GM12878 (cell line): ENCODE measurements at regions not wholly inside any gene's neighbourhood (a gene's known extent, or its start where the extent isn't known, plus 50 kb on each side); places are given as distances from the start of the nearest gene placed in this dataset.
A peak's percentile ranks its signal among the peaks of the same experiment; 100 is the strongest.

ENCODE experiments used
- ATAC-seq: fragments of 200-7000 bp; cut with Tn5 transposase; 3 replicates; pipeline ENCODE4 v1.9.1; 2020; ENCODE audit warnings: mild to moderate bottlenecking, moderate library complexity
- BruUV-seq: library from RNA; stranded (reverse); fragments of 400-500 nt; replicated peaks from 2 replicates; lab custom pipeline; 2021; lab: Mats Ljungman, UMichigan
- CTCF ChIA-PET: fragments of 300-600 bp; sonication (Branson Sonifier 250); formaldehyde crosslinking; extraction: SDS; loops from one replicate; lab custom pipeline; 2021; ENCODE audit warnings: inconsistent platforms; lab: Yijun Ruan, JAX
- POLR2A ChIA-PET: fragments of 350-600 bp; formaldehyde crosslinking; extraction: SDS; loops from one replicate; lab custom pipeline; 2021; ENCODE audit warnings: inconsistent platforms; lab: Charles Lee
- RAD21 ChIA-PET: fragments of 300-600 bp; sonication (Branson Sonifier 250); formaldehyde crosslinking; loops from one replicate; lab custom pipeline; 2023; ENCODE audit warnings: antibody characterized with exemption; ENCODE audit not compliant: unreplicated experiment; lab: Charles Lee
- SMC1A ChIA-PET: fragments of 300-600 bp; sonication (Branson Sonifier 250); formaldehyde crosslinking; loops from one replicate; lab custom pipeline; 2023; ENCODE audit not compliant: unreplicated experiment, uncharacterized antibody; lab: Charles Lee
- DNase-seq: peaks from one replicate; pipeline ENCODE4 v3.0.0-alpha.2; 2011; ENCODE audit warnings: low read depth, low spot score
- FAIRE-seq: peaks from 3 replicates; lab custom pipeline; 2011; peaks lifted over from hg19 to GRCh38; lab: Jason Lieb, UNC
- H2AFZ ChIP-seq: 2 replicates; pipeline ENCODE4 v1.6.0; 2011; ENCODE audit warnings: low read depth, low read length, control low read depth; ENCODE audit not compliant: control insufficient read depth
- H3K27ac ChIP-seq: 2 replicates; pipeline ENCODE4 v1.5.1; 2011; ENCODE audit warnings: control low read depth; ENCODE audit not compliant: control insufficient read depth, insufficient read depth
- H3K27me3 ChIP-seq, 2 experiments: replicated peaks in 1 of 2; 2 replicates each; pipeline versions ENCODE4 v1.6.0 to v1.6.1; 2011; ENCODE audit warnings: low read length in 1 of 2; ENCODE audit not compliant: control insufficient read depth in 2 of 2, insufficient read depth in 2 of 2
- H3K36me3 ChIP-seq, 2 experiments: 2 replicates each; pipeline ENCODE4 v1.5.1; 2011; ENCODE audit warnings: low read length in 1 of 2; ENCODE audit not compliant: control insufficient read depth in 2 of 2, insufficient read depth in 2 of 2
- H3K4me1 ChIP-seq: 2 replicates; pipeline ENCODE4 v1.6.1; 2011; ENCODE audit warnings: mild to moderate bottlenecking, low read length, moderate library complexity, mixed read lengths; ENCODE audit not compliant: control insufficient read depth, insufficient read depth
- H3K4me2 ChIP-seq: 2 replicates; pipeline ENCODE4 v1.6.0; 2011; ENCODE audit warnings: control low read depth; ENCODE audit not compliant: control insufficient read depth, insufficient read depth
- H3K4me3 ChIP-seq: fragments of 200-600 bp; sonication (generic); 2 replicates; pipeline ENCODE4 v1.5.1; 2016
- H3K79me2 ChIP-seq: 2 replicates; pipeline ENCODE4 v1.6.0; 2011; ENCODE audit warnings: low read length; ENCODE audit not compliant: control insufficient read depth, insufficient read depth
- H3K9ac ChIP-seq: 2 replicates; pipeline ENCODE4 v1.8.0; 2011; ENCODE audit warnings: low read length, control low read depth, mixed read lengths; ENCODE audit not compliant: control insufficient read depth, insufficient read depth
- H3K9me3 ChIP-seq: replicated peaks from 3 replicates; pipeline ENCODE4 v1.5.1; 2011; ENCODE audit warnings: mild to moderate bottlenecking, low read length; ENCODE audit not compliant: control insufficient read depth, insufficient read depth
- H4K20me1 ChIP-seq: 2 replicates; pipeline ENCODE4 v1.6.0; 2011; ENCODE audit not compliant: control insufficient read depth, insufficient read depth
- BRCA1 ChIP-seq: IDR thresholded peaks from 2 replicates; pipeline ENCODE4 v1.6.1; 2011; ENCODE audit warnings: low read depth, low read length, improper control_type of control experiment
- CHD2 ChIP-seq: IDR thresholded peaks from 2 replicates; pipeline ENCODE4 v1.6.1; 2011; ENCODE audit warnings: low read depth, low read length, improper control_type of control experiment, borderline replicate concordance
- CTCF ChIP-seq, 3 experiments: IDR thresholded peaks in 2 of 3; conservative IDR thresholded peaks in 1 of 3; 2 replicates each; pipeline ENCODE4 v1.5.1; 2011; ENCODE audit warnings: low read depth in 3 of 3, low read length in 3 of 3, mild to moderate bottlenecking in 3 of 3, control low read depth in 2 of 3, moderate library complexity in 2 of 3, inconsistent platforms in 1 of 3, mixed read lengths in 1 of 3; ENCODE audit not compliant: control insufficient read depth in 2 of 3, insufficient read depth in 1 of 3; ENCODE audit errors: extremely low read depth in 1 of 3
- GABPA ChIP-seq: IDR thresholded peaks from 2 replicates; pipeline ENCODE4 v1.6.1; 2014; ENCODE audit warnings: antibody characterized with exemption, low read depth, mild to moderate bottlenecking, inconsistent platforms
- NR2C1 ChIP-seq: fragments of 450-650 bp; IDR thresholded peaks from 2 replicates; pipeline ENCODE4 v1.6.1; 2017; ENCODE audit warnings: antibody characterized with exemption, mild to moderate bottlenecking, moderate library complexity
- PAX8 ChIP-seq: fragments of 450-650 bp; IDR thresholded peaks from 2 replicates; pipeline ENCODE4 v1.6.1; 2017; ENCODE audit warnings: mild to moderate bottlenecking, moderate library complexity
- RAD21 ChIP-seq: IDR thresholded peaks from 2 replicates; pipeline ENCODE4 v1.6.1; 2011; ENCODE audit warnings: mild to moderate bottlenecking, low read depth, low read length, moderate library complexity; ENCODE audit not compliant: insufficient read depth
- SMC3 ChIP-seq: IDR thresholded peaks from 2 replicates; pipeline ENCODE4 v1.6.1; 2011; ENCODE audit warnings: low read length, improper control_type of control experiment, borderline replicate concordance
- SP1 ChIP-seq: IDR thresholded peaks from one replicate; pipeline ENCODE4 v1.6.1; 2011; ENCODE audit warnings: low read depth, low read length
- SPI1 ChIP-seq: IDR thresholded peaks from 2 replicates; pipeline ENCODE4 v1.6.1; 2011; ENCODE audit warnings: low read depth, mild to moderate bottlenecking, low read length, moderate library complexity, borderline replicate concordance; ENCODE audit not compliant: insufficient read depth
- TARDBP ChIP-seq: IDR thresholded peaks from 2 replicates; pipeline ENCODE4 v1.6.1; 2016; ENCODE audit warnings: borderline replicate concordance
- TCF12 ChIP-seq: IDR thresholded peaks from 2 replicates; pipeline ENCODE4 v1.6.1; 2011; ENCODE audit warnings: low read depth, mild to moderate bottlenecking, low read length
- ZBTB33 ChIP-seq: fragments of 450-650 bp; IDR thresholded peaks from 2 replicates; pipeline ENCODE4 v1.6.1; 2017; ENCODE audit warnings: mild to moderate bottlenecking
- WGBS: methylation state at CpG from one replicate; pipeline ENCODE4 v1.1.6; 2016; ENCODE audit warnings: low lambda C conversion rate; ENCODE audit not compliant: insufficient replicate concordance, insufficient coverage; ENCODE audit errors: missing lambda C conversion rate; 5-methylcytosine and 5-hydroxymethylcytosine counted together
- in situ Hi-C: fragments of 300-500 bp; cut with MboI; formaldehyde crosslinking; loops from 9 replicates; pipeline ENCODE4 v1.14.3; 2018; ENCODE audit warnings: mixed read lengths
- intact Hi-C: fragments of 100-400 bp; cut with micrococcal nuclease; formaldehyde crosslinking; loops from one replicate; pipeline ENCODE4 v1.14.2; 2022; ENCODE audit not compliant: unreplicated experiment
- TF ChIP-seq, protein P1 (sequence below): fragments of 450-650 bp; IDR thresholded peaks from 2 replicates; pipeline ENCODE4 v1.6.1; 2017; ENCODE audit warnings: mild to moderate bottlenecking, moderate library complexity

GRCh38 chr7:12488341-12488740 lies 82.2 kb upstream of the SCIN start (continued):
- TF ChIP-seq ZBTB33 = no peak
- TF ChIP-seq SPI1 = no peak
- no peak for TF ChIP-seq PAX8
- TF ChIP-seq CHD2 = no peak
- no peak for TF ChIP-seq NR2C1
- TF ChIP-seq BRCA1 = no peak
- no peak for TF ChIP-seq SP1
- TF ChIP-seq TARDBP = no peak
- TF ChIP-seq TCF12 = no peak
- TF ChIP-seq GABPA = no peak
- TF ChIP-seq, all 136 proteins: peak for 0

- ATAC-seq (peak; percentile 75), DNase-seq (no peak), FAIRE-seq (peak; percentile 93)
- ChIA-PET CTCF (interaction anchor here (0.6 to 2.5 kb wide), 25 partner anchors 9 to 1063 kb away, joined by 3 to 110 read pairs (median 6); no protein-coding TSS in a partner anchor), RAD21 (interaction anchor here (0.8 to 2.5 kb wide), 6 partner anchors 28 to 1064 kb away, joined by 3 to 40 read pairs (median 3); no protein-coding TSS in a partner anchor), POLR2A (no interaction called here), SMC1A (interaction anchor here (0.6 to 2.3 kb wide), 12 partner anchors 11 to 425 kb away, joined by 3 to 45 read pairs (median 4); no protein-coding TSS in a partner anchor)
- H4K20me1 ChIP-seq = no peaks in the 10 kb centered on the region
- H3K36me3 ChIP-seq = no peaks in the 10 kb centered on the region
- 0% methylated on average over 2 of the region's 2 CpGs for WGBS
- intact Hi-C loops = loop anchor here (1.0 to 10.0 kb wide), 6 partner anchors 32 to 1063 kb away; no protein-coding TSS in a partner anchor
- no peak for TF ChIP-seq NR2C1
- TF ChIP-seq, protein P1, sequence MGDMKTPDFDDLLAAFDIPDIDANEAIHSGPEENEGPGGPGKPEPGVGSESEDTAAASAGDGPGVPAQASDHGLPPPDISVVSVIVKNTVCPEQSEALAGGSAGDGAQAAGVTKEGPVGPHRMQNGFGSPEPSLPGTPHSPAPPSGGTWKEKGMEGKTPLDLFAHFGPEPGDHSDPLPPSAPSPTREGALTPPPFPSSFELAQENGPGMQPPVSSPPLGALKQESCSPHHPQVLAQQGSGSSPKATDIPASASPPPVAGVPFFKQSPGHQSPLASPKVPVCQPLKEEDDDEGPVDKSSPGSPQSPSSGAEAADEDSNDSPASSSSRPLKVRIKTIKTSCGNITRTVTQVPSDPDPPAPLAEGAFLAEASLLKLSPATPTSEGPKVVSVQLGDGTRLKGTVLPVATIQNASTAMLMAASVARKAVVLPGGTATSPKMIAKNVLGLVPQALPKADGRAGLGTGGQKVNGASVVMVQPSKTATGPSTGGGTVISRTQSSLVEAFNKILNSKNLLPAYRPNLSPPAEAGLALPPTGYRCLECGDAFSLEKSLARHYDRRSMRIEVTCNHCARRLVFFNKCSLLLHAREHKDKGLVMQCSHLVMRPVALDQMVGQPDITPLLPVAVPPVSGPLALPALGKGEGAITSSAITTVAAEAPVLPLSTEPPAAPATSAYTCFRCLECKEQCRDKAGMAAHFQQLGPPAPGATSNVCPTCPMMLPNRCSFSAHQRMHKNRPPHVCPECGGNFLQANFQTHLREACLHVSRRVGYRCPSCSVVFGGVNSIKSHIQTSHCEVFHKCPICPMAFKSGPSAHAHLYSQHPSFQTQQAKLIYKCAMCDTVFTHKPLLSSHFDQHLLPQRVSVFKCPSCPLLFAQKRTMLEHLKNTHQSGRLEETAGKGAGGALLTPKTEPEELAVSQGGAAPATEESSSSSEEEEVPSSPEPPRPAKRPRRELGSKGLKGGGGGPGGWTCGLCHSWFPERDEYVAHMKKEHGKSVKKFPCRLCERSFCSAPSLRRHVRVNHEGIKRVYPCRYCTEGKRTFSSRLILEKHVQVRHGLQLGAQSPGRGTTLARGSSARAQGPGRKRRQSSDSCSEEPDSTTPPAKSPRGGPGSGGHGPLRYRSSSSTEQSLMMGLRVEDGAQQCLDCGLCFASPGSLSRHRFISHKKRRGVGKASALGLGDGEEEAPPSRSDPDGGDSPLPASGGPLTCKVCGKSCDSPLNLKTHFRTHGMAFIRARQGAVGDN = no peak
- TF ChIP-seq RAD21 = peak; percentile 49
- TF ChIP-seq SMC3 = peak; percentile 66; the same call in 1 of the 2 replicates
- TF ChIP-seq CTCF (IDR thresholded peaks at IDR 0.05 in 2 of 3, conservative IDR thresholded peaks at IDR 0.05 in 1 of 3; ENCODE audit: control insufficient read depth in 2 of 3, extremely low read depth in 1 of 3, insufficient read depth in 1 of 3, low read depth in 3 of 3, low read length in 3 of 3) = peak; percentile 21 to 52 (median 32); a peak in 4 of 6 replicates
- H3K79me2 ChIP-seq = no peaks in the 10 kb centered on the region
- H3K4me3 ChIP-seq = no peak overlapping the region
- H3K9ac ChIP-seq = no peak overlapping the region
- BruUV-seq = no TSS peak
- in situ Hi-C loops = loop anchor here (5.0 to 25.0 kb wide), 2 partner anchors 33 to 428 kb away; no protein-coding TSS in a partner anchor
- no peak overlapping the region for H2AFZ ChIP-seq
- H3K27ac ChIP-seq = no peak overlapping the region
- no peaks in the 10 kb centered on the region for H3K4me1 ChIP-seq
- no peak overlapping the region for H3K4me2 ChIP-seq
- no peaks in the 10 kb centered on the region for H3K27me3 ChIP-seq
- H3K9me3 ChIP-seq = no peaks in the 10 kb centered on the region
These were observed 80.3 kb upstream of the SCIN start for GRCh38 chr7:12490107-12490688.
